NB4 (cell line): ENCODE measurements at regions not wholly inside any gene's neighbourhood (a gene's known extent, or its start where the extent isn't known, plus 50 kb on each side); places are given as distances from the start of the nearest gene placed in this dataset.

ENCODE experiments used
- CTCF ChIP-seq: IDR thresholded peaks from one replicate; pipeline ENCODE4 v1.5.1; 2012; ENCODE audit warnings: low read depth, low read length
- MAX ChIP-seq: IDR thresholded peaks from 2 replicates; pipeline ENCODE4 v1.6.1; 2011; ENCODE audit warnings: low read depth, low read length
- POLR2A ChIP-seq: IDR thresholded peaks from 2 replicates; pipeline ENCODE4 v1.6.1; 2011; ENCODE audit warnings: mild to moderate bottlenecking; ENCODE audit not compliant: insufficient read length; ENCODE audit errors: extremely low read depth

- TF ChIP-seq CTCF (no peak), POLR2A (no peak), MAX (no peak)
Observed at GRCh38 chr1:189149547-189150375, 1327.9 kb downstream of the BRINP3 start.
